OCI-LY3 (cell line): ENCODE measurements at regions not wholly inside any gene's neighbourhood (a gene's known extent, or its start where the extent isn't known, plus 50 kb on each side); places are given as distances from the start of the nearest gene placed in this dataset.

Experiments used
- CTCF ChIP-seq: fragments of 200-600, 300-600 bp; sonication (generic); IDR thresholded peaks from 2 replicates; pipeline ENCODE4 v1.5.1; 2014; ENCODE audit warnings: antibody characterized with exemption, low read length, low read depth
- EZH2phosphoT487 ChIP-seq: fragments of 200-600 bp; shearing (Covaris generic); IDR thresholded peaks from 2 replicates; pipeline ENCODE4 v1.6.1; 2018; ENCODE audit warnings: antibody characterized with exemption, mixed run types, low read depth

GRCh38 chr3:178915365-178915764 is 156.2 kb downstream of the ZMAT3 start:
- TF ChIP-seq CTCF (no peak), EZH2phosphoT487 (no peak)
